Activated CD8-positive, alpha-beta memory T cell treated with anti-CD3 and anti-CD28 coated beads, Interleukin-2, amount 10 ng/mL, durations not matched to agents 7 days and 5 days (primary cell): ENCODE measurements at regions not wholly inside any gene's neighbourhood (a gene's known extent, or its start where the extent isn't known, plus 50 kb on each side); places are given as distances from the start of the nearest gene placed in this dataset.

Experiments used
- ATAC-seq: fragments of 150-1000 bp; cut with Tn5 transposase; one replicate; pipeline ENCODE4 v1.10.0; 2021; ENCODE audit warnings: moderate library complexity
- CTCF ChIA-PET: fragments of 350-600 bp; sonication (Branson Sonifier 250); formaldehyde crosslinking; loops from one replicate; lab custom pipeline; 2021; ENCODE audit warnings: antibody characterized with exemption; lab: Charles Lee
- DNase-seq: peaks from one replicate; pipeline ENCODE4 v3.0.0-alpha.2; 2020
- H3K27ac Mint-ChIP-seq: one replicate; pipeline ENCODE4 v1.8.0; 2021; ENCODE audit warnings: mild to moderate bottlenecking, mixed read lengths
- H3K27me3 Mint-ChIP-seq: one replicate; pipeline ENCODE4 v1.8.0; 2021; ENCODE audit warnings: mixed read lengths
- H3K36me3 Mint-ChIP-seq: one replicate; pipeline ENCODE4 v1.8.0; 2021; ENCODE audit warnings: mild to moderate bottlenecking, mixed read lengths
- H3K4me1 Mint-ChIP-seq: one replicate; pipeline ENCODE4 v1.8.0; 2021; ENCODE audit warnings: mixed read lengths
- H3K4me3 Mint-ChIP-seq: one replicate; pipeline ENCODE4 v1.8.0; 2021; ENCODE audit warnings: mild to moderate bottlenecking, moderate library complexity, mixed read lengths
- H3K9me3 Mint-ChIP-seq: one replicate; pipeline ENCODE4 v1.8.0; 2022; ENCODE audit warnings: low read depth, mixed read lengths

GRCh38 chr1:198397208-198397808 lies 143.2 kb downstream of the ATP6V1G3 start:
- ATAC-seq (no peak), DNase-seq (no peak)
- Mint-ChIP-seq H3K36me3 (no peaks in the 10 kb centered on the region), H3K4me1 (peaks cover 4% of the 10 kb centered on the region), H3K9me3 (no peaks in the 10 kb centered on the region), H3K27me3 (peaks cover 9% of the 10 kb centered on the region), H3K4me3 (no peak overlapping the region), H3K27ac (no peak overlapping the region)
- CTCF ChIA-PET = no interaction called here

GRCh38 chr1:198391393-198392020 lies 149.0 kb downstream of the ATP6V1G3 start:
- CTCF ChIA-PET = no interaction called here
- H3K27me3 Mint-ChIP-seq = no peaks in the 10 kb centered on the region
- no peak for ATAC-seq

GRCh38 chr1:198387587-198387986 lies 152.9 kb downstream of the ATP6V1G3 start:
- ATAC-seq (no peak), DNase-seq (no peak)
- Mint-ChIP-seq H3K4me3 (no peak overlapping the region), H3K9me3 (no peaks in the 10 kb centered on the region), H3K27ac (no peak overlapping the region), H3K36me3 (no peaks in the 10 kb centered on the region), H3K27me3 (no peaks in the 10 kb centered on the region), H3K4me1 (no peaks in the 10 kb centered on the region)
- CTCF ChIA-PET = no interaction called here

More at GRCh38 chr1:198391393-198392020, 149.0 kb downstream of the ATP6V1G3 start:
- H3K4me1 Mint-ChIP-seq = peaks cover 4% of the 10 kb centered on the region
- H3K36me3 Mint-ChIP-seq = no peaks in the 10 kb centered on the region
- no peak overlapping the region for H3K4me3 Mint-ChIP-seq
- no peak for DNase-seq
- no peaks in the 10 kb centered on the region for H3K9me3 Mint-ChIP-seq
- H3K27ac Mint-ChIP-seq = no peak overlapping the region

- Mint-ChIP-seq H3K4me3 (no peak overlapping the region), H3K27me3 (no peaks in the 10 kb centered on the region), H3K4me1 (peaks cover 7% of the 10 kb centered on the region), H3K36me3 (peaks cover 14% of the 10 kb centered on the region), H3K9me3 (peaks cover 11% of the 10 kb centered on the region), H3K27ac (no peak overlapping the region)
- ATAC-seq (no peak), DNase-seq (no peak)
- CTCF ChIA-PET = no interaction called here
Observed at GRCh38 chr1:198380275-198380674, 160.2 kb downstream of the ATP6V1G3 start.

GRCh38 chr1:198377702-198378101 lies 162.8 kb downstream of the ATP6V1G3 start:
- Mint-ChIP-seq H3K36me3 (peaks cover 20% of the 10 kb centered on the region), H3K4me3 (no peak overlapping the region), H3K27me3 (no peaks in the 10 kb centered on the region), H3K9me3 (peaks cover 14% of the 10 kb centered on the region), H3K4me1 (peaks cover 7% of the 10 kb centered on the region), H3K27ac (no peak overlapping the region)
- ATAC-seq (no peak), DNase-seq (no peak)
- CTCF ChIA-PET = interaction anchor here (0.6 to 1.2 kb wide), 2 partner anchors 19 to 316 kb away, joined by 3 read pairs; no protein-coding TSS in a partner anchor

- peaks cover 1% of the 10 kb centered on the region for H3K4me1 Mint-ChIP-seq
- CTCF ChIA-PET = no interaction called here
- H3K4me3 Mint-ChIP-seq = no peak overlapping the region
- no peaks in the 10 kb centered on the region for H3K27me3 Mint-ChIP-seq
- H3K9me3 Mint-ChIP-seq = peaks cover 22% of the 10 kb centered on the region
- DNase-seq (no peak), ATAC-seq (no peak)
- peaks cover 26% of the 10 kb centered on the region for H3K36me3 Mint-ChIP-seq
- H3K27ac Mint-ChIP-seq = no peak overlapping the region
Observed at GRCh38 chr1:198374288-198374687, 166.2 kb downstream of the ATP6V1G3 start.

- DNase-seq (no peak), ATAC-seq (no peak)
- Mint-ChIP-seq H3K27ac (no peak overlapping the region), H3K27me3 (no peaks in the 10 kb centered on the region), H3K4me1 (no peaks in the 10 kb centered on the region), H3K9me3 (peaks cover 26% of the 10 kb centered on the region), H3K4me3 (no peak overlapping the region), H3K36me3 (peaks cover 29% of the 10 kb centered on the region)
- CTCF ChIA-PET = no interaction called here
Observed at GRCh38 chr1:198373376-198373775, 167.1 kb downstream of the ATP6V1G3 start.
